ENCODE measurements at regions not wholly inside any gene's neighbourhood (a gene's known extent, or its start where the extent isn't known, plus 50 kb on each side); places are given as distances from the start of the nearest gene placed in this dataset.

GRCh38 chr3:73868688-73869315 is 244.1 kb upstream of the PDZRN3 start:
- Histone ChIP-seq H3K9ac (ENCODE audit: insufficient read depth, low read length, poor library complexity, severe bottlenecking) (no peak overlapping the region), H2AFZ (ENCODE audit: insufficient read depth, low read depth, low read length, poor library complexity, severe bottlenecking) (no peak overlapping the region), H3K27me3 (ENCODE audit: control insufficient read depth in 2 of 2, insufficient read depth in 2 of 2, low read length in 2 of 2) (no peaks in the 10 kb centered on the region), H3K79me2 (ENCODE audit: insufficient read depth, low read length) (no peaks in the 10 kb centered on the region), H3K4me1 (ENCODE audit: control insufficient read depth in 1 of 2, insufficient read depth in 2 of 2, low read length in 2 of 2) (no peaks in the 10 kb centered on the region), H3K9me3 (replicated peaks in 1 of 2; ENCODE audit: control insufficient read depth in 1 of 2, insufficient read depth in 1 of 2, low read length in 2 of 2) (no peaks in the 10 kb centered on the region), H3K36me3 (replicated peaks in 1 of 2; ENCODE audit: control insufficient read depth in 1 of 2, insufficient read depth in 2 of 2, low read length in 2 of 2) (no peaks in the 10 kb centered on the region), H3K4me2 (replicated peaks; ENCODE audit: extremely low read depth, low read length, poor library complexity, severe bottlenecking) (no peak overlapping the region), H3K27ac (ENCODE audit: low read depth in 1 of 2, low read length in 2 of 2) (no peak overlapping the region), H3K4me3 (replicated peaks in 1 of 3; ENCODE audit: low read depth in 2 of 3, low read length in 3 of 3) (no peak overlapping the region), H4K20me1 (ENCODE audit: insufficient read depth, low read length) (no peaks in the 10 kb centered on the region)
- H3K9me3 Mint-ChIP-seq: no peaks in the 10 kb centered on the region
- no peak overlapping the region for H3K27ac Mint-ChIP-seq
- no peaks in the 10 kb centered on the region for H3K4me1 Mint-ChIP-seq
- no CpG with 5 or more reads among the region's 3 CpGs for WGBS (ENCODE audit: insufficient coverage)
- H3K4me3 Mint-ChIP-seq: no peak overlapping the region
- H3K27me3 Mint-ChIP-seq (ENCODE audit: low read depth in 3 of 3): no peaks in the 10 kb centered on the region
- TF ChIP-seq CTCF (IDR thresholded peaks at IDR 0.05): no peak
- DNase-seq: no peak
- no peaks in the 10 kb centered on the region for H3K36me3 Mint-ChIP-seq
- intact Hi-C loops (cut with micrococcal nuclease): no loop called here

- H3K27ac ChIP-seq (ENCODE audit: low read depth in 1 of 2, low read length in 2 of 2): no peak overlapping the region
- Mint-ChIP-seq H3K27me3 (ENCODE audit: low read depth in 3 of 3) (no peaks in the 10 kb centered on the region), H3K36me3 (no peaks in the 10 kb centered on the region), H3K4me1 (no peaks in the 10 kb centered on the region), H3K27ac (no peak overlapping the region), H3K4me3 (no peak overlapping the region), H3K9me3 (no peaks in the 10 kb centered on the region)
- TF ChIP-seq CTCF (IDR thresholded peaks at IDR 0.05): no peak
- H3K36me3 ChIP-seq (replicated peaks in 1 of 2; ENCODE audit: control insufficient read depth in 1 of 2, insufficient read depth in 2 of 2, low read length in 2 of 2): no peaks in the 10 kb centered on the region
- no peaks in the 10 kb centered on the region for H3K27me3 ChIP-seq (ENCODE audit: control insufficient read depth in 2 of 2, insufficient read depth in 2 of 2, low read length in 2 of 2)
- DNase-seq: no peak
- no peak overlapping the region for H2AFZ ChIP-seq (ENCODE audit: insufficient read depth, low read depth, low read length, poor library complexity, severe bottlenecking)
- H3K4me2 ChIP-seq (replicated peaks; ENCODE audit: extremely low read depth, low read length, poor library complexity, severe bottlenecking): no peak overlapping the region
- no peaks in the 10 kb centered on the region for H4K20me1 ChIP-seq (ENCODE audit: insufficient read depth, low read length)
- no CpG with 5 or more reads among the region's 3 CpGs for WGBS (ENCODE audit: insufficient coverage)
- intact Hi-C loops (cut with micrococcal nuclease): no loop called here
- H3K4me3 ChIP-seq (replicated peaks in 1 of 3; ENCODE audit: low read depth in 2 of 3, low read length in 3 of 3): no peak overlapping the region
- H3K4me1 ChIP-seq (ENCODE audit: control insufficient read depth in 1 of 2, insufficient read depth in 2 of 2, low read length in 2 of 2): no peaks in the 10 kb centered on the region
- H3K79me2 ChIP-seq (ENCODE audit: insufficient read depth, low read length): no peaks in the 10 kb centered on the region
- no peaks in the 10 kb centered on the region for H3K9me3 ChIP-seq (replicated peaks in 1 of 2; ENCODE audit: control insufficient read depth in 1 of 2, insufficient read depth in 1 of 2, low read length in 2 of 2)
- no peak overlapping the region for H3K9ac ChIP-seq (ENCODE audit: insufficient read depth, low read length, poor library complexity, severe bottlenecking)
These were observed 242.8 kb upstream of the PDZRN3 start for GRCh38 chr3:73867524-73867923.

Measured in CD14-positive monocyte (primary cell).